Erythroblast (primary cell): ENCODE measurements at regions not wholly inside any gene's neighbourhood (a gene's known extent, or its start where the extent isn't known, plus 50 kb on each side); places are given as distances from the start of the nearest gene placed in this dataset.

Experiments
- GATA1 ChIP-seq: IDR thresholded peaks from 2 replicates; pipeline ENCODE4 v1.6.1; 2011; ENCODE audit warnings: low read depth, mild to moderate bottlenecking, control low read depth, low read length, moderate library complexity
- POLR2A ChIP-seq: IDR thresholded peaks from 2 replicates; pipeline ENCODE4 v1.6.1; 2011; ENCODE audit warnings: mild to moderate bottlenecking, low read length

GRCh38 chr2:19473350-19473749, 114.9 kb upstream of the OSR1 start:
- TF ChIP-seq POLR2A: no peak
- TF ChIP-seq GATA1: no peak
